GM06990 (cell line): ENCODE measurements at regions not wholly inside any gene's neighbourhood (a gene's known extent, or its start where the extent isn't known, plus 50 kb on each side); places are given as distances from the start of the nearest gene placed in this dataset.

Experiments
- DNase-seq: peaks from one replicate; pipeline ENCODE4 v3.0.0-alpha.2; 2011; ENCODE audit not compliant: insufficient read length; ENCODE audit errors: extremely low read depth
- H3K27me3 ChIP-seq: replicated peaks from 2 replicates; pipeline ENCODE4 v1.6.0; 2011; ENCODE audit warnings: low read length; ENCODE audit not compliant: control insufficient read depth, insufficient read depth
- H3K36me3 ChIP-seq: 2 replicates; pipeline ENCODE4 v1.5.1; 2011; ENCODE audit warnings: low read length; ENCODE audit not compliant: control insufficient read depth, insufficient read depth
- H3K4me3 ChIP-seq: replicated peaks from 2 replicates; pipeline ENCODE4 v1.5.1; 2011; ENCODE audit warnings: low read depth, mild to moderate bottlenecking, control low read depth, low read length
- CTCF ChIP-seq: IDR thresholded peaks from 2 replicates; pipeline ENCODE4 v1.5.1; 2011; ENCODE audit warnings: low read length, control low read depth, mild to moderate bottlenecking, inconsistent platforms; ENCODE audit not compliant: insufficient read depth, poor library complexity, severe bottlenecking

GRCh38 chr2:147037048-147037447, 807.8 kb upstream of the ACVR2A start:
- no peak for TF ChIP-seq CTCF
- no peaks in the 10 kb centered on the region for H3K36me3 ChIP-seq

GRCh38 chr2:147033044-147033443, 811.8 kb upstream of the ACVR2A start:
- TF ChIP-seq CTCF, result no peak
- Histone ChIP-seq H3K36me3 (no peaks in the 10 kb centered on the region), H3K27me3 (no peaks in the 10 kb centered on the region), H3K4me3 (no peak overlapping the region)
- DNase-seq, result no peak

More at GRCh38 chr2:147037048-147037447, 807.8 kb upstream of the ACVR2A start:
- no peak for DNase-seq
- Histone ChIP-seq H3K27me3 (no peaks in the 10 kb centered on the region), H3K4me3 (no peak overlapping the region)

- Histone ChIP-seq H3K4me3 (no peak overlapping the region), H3K36me3 (no peaks in the 10 kb centered on the region), H3K27me3 (no peaks in the 10 kb centered on the region)
- no peak for DNase-seq
- no peak for TF ChIP-seq CTCF
Observed at GRCh38 chr2:147031897-147032296, 812.9 kb upstream of the ACVR2A start.

GRCh38 chr2:147030966-147031720, 813.7 kb upstream of the ACVR2A start:
- no peaks in the 10 kb centered on the region for H3K27me3 ChIP-seq
- H3K4me3 ChIP-seq, result no peak overlapping the region
- TF ChIP-seq CTCF, result no peak
- H3K36me3 ChIP-seq, result no peaks in the 10 kb centered on the region
- no peak for DNase-seq

- no peak for DNase-seq
- no peak overlapping the region for H3K4me3 ChIP-seq
- no peaks in the 10 kb centered on the region for H3K36me3 ChIP-seq
- TF ChIP-seq CTCF, result no peak
- no peaks in the 10 kb centered on the region for H3K27me3 ChIP-seq
Observed at GRCh38 chr2:147027436-147027835, 817.4 kb upstream of the ACVR2A start.

- no peak for TF ChIP-seq CTCF
- Histone ChIP-seq H3K36me3 (no peaks in the 10 kb centered on the region), H3K27me3 (no peaks in the 10 kb centered on the region), H3K4me3 (no peak overlapping the region)
- DNase-seq, result no peak
Observed at GRCh38 chr2:147026664-147027295, 818.0 kb upstream of the ACVR2A start.
